ENCODE measurements at regions not wholly inside any gene's neighbourhood (a gene's known extent, or its start where the extent isn't known, plus 50 kb on each side); places are given as distances from the start of the nearest gene placed in this dataset.

DNA sequence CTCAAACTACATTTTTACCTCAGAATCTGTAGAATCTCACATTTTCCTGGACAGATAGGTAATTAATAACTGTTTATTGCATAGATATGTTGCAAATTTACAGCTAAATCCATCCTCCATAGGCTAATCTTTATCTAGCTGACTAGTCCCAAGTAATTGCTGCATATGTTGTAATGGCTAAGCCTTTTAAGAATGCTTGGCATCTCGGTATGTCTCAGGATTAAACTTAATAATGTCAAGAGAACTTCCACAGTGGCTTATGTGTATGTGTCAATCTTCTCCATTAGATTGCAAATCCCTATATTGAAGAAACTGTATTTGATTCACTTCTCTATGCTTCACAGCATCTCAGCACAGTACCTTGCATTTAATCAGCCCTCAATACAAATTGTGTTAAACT, 131.9 kb downstream of the PRDM9 start:
- TF ChIP-seq POLR2A (IDR thresholded peaks at IDR 0.05; ENCODE audit: low read depth, low read length) (no peak), FOXM1 (IDR thresholded peaks at IDR 0.05; ENCODE audit: low read depth, low read length) (no peak)

Data from GM12878 (cell line).